WTC11 (cell line): ENCODE measurements at regions not wholly inside any gene's neighbourhood (a gene's known extent, or its start where the extent isn't known, plus 50 kb on each side); places are given as distances from the start of the nearest gene placed in this dataset.

Experiments
- TF ChIP-seq, protein P1 (sequence below): fragments of 200-600 bp; IDR thresholded peaks from 2 replicates; pipeline ENCODE4 v1.8.0; 2022; ENCODE audit warnings: antibody characterized with exemption
- TF ChIP-seq, protein P2 (sequence below): sonication (generic); formaldehyde crosslinking; IDR thresholded peaks from 2 replicates; pipeline ENCODE4 v1.8.1; 2022; ENCODE audit warnings: low read depth, missing genetic modification reagents, borderline replicate concordance

DNA sequence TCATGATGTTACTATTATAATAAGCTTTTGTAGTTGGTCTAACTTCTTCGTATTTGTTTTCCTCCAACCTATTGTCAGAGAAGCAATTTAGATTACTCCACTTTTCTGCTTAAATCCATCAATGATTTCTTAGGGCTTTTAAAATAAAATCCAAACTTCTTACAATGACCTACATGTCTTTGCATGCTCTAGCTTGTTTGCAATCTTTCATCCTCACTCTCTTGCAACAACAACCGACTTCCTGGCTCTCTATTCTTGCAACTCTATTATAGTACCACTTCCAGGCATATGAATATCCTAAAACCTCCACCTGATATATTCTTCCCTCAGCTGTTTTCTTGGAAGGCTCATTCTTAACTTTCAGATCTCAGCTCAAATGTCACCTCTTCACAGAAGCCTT is 1288.7 kb downstream of the PLA2G4A start:
- TF ChIP-seq, protein P1, sequence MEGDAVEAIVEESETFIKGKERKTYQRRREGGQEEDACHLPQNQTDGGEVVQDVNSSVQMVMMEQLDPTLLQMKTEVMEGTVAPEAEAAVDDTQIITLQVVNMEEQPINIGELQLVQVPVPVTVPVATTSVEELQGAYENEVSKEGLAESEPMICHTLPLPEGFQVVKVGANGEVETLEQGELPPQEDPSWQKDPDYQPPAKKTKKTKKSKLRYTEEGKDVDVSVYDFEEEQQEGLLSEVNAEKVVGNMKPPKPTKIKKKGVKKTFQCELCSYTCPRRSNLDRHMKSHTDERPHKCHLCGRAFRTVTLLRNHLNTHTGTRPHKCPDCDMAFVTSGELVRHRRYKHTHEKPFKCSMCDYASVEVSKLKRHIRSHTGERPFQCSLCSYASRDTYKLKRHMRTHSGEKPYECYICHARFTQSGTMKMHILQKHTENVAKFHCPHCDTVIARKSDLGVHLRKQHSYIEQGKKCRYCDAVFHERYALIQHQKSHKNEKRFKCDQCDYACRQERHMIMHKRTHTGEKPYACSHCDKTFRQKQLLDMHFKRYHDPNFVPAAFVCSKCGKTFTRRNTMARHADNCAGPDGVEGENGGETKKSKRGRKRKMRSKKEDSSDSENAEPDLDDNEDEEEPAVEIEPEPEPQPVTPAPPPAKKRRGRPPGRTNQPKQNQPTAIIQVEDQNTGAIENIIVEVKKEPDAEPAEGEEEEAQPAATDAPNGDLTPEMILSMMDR = no peak
- TF ChIP-seq, protein P2, sequence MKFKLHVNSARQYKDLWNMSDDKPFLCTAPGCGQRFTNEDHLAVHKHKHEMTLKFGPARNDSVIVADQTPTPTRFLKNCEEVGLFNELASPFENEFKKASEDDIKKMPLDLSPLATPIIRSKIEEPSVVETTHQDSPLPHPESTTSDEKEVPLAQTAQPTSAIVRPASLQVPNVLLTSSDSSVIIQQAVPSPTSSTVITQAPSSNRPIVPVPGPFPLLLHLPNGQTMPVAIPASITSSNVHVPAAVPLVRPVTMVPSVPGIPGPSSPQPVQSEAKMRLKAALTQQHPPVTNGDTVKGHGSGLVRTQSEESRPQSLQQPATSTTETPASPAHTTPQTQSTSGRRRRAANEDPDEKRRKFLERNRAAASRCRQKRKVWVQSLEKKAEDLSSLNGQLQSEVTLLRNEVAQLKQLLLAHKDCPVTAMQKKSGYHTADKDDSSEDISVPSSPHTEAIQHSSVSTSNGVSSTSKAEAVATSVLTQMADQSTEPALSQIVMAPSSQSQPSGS (CRISPR knock-in tag) = no peak
